ENCODE measurements at regions not wholly inside any gene's neighbourhood (a gene's known extent, or its start where the extent isn't known, plus 50 kb on each side); places are given as distances from the start of the nearest gene placed in this dataset.

DNA sequence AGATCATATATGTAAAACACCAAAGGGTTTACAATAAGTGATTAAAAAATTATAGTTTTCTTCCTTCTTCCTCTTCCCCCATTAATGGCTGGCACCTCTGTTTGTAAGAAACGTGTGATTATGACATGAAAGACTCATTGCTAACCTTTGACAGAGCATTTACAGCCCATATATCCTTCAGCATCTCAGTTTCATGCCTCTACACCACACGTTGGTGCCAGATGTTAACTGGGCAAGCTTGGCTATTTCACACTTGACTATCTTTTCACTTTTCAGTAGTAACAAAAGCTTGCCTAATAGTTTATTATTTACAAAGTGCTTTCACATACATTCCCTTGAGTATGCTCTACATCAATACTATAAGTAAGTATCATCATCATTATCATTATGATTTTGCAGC, 65.3 kb upstream of the C1QTNF7 start:
- TF ChIP-seq, protein P1, sequence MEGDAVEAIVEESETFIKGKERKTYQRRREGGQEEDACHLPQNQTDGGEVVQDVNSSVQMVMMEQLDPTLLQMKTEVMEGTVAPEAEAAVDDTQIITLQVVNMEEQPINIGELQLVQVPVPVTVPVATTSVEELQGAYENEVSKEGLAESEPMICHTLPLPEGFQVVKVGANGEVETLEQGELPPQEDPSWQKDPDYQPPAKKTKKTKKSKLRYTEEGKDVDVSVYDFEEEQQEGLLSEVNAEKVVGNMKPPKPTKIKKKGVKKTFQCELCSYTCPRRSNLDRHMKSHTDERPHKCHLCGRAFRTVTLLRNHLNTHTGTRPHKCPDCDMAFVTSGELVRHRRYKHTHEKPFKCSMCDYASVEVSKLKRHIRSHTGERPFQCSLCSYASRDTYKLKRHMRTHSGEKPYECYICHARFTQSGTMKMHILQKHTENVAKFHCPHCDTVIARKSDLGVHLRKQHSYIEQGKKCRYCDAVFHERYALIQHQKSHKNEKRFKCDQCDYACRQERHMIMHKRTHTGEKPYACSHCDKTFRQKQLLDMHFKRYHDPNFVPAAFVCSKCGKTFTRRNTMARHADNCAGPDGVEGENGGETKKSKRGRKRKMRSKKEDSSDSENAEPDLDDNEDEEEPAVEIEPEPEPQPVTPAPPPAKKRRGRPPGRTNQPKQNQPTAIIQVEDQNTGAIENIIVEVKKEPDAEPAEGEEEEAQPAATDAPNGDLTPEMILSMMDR (conservative IDR thresholded peaks at IDR 0.05), result no peak
- TF ChIP-seq ZFX (IDR thresholded peaks at IDR 0.05), result no peak

Data from C4-2B (cell line).